GM12878 (cell line): ENCODE measurements at regions not wholly inside any gene's neighbourhood (a gene's known extent, or its start where the extent isn't known, plus 50 kb on each side); places are given as distances from the start of the nearest gene placed in this dataset.

Experiments
- ATAC-seq: fragments of 200-7000 bp; cut with Tn5 transposase; 3 replicates; pipeline ENCODE4 v1.9.1; 2020; ENCODE audit warnings: mild to moderate bottlenecking, moderate library complexity
- BruUV-seq: library from RNA; stranded (reverse); fragments of 400-500 nt; replicated peaks from 2 replicates; lab custom pipeline; 2021; lab: Mats Ljungman, UMichigan
- CTCF ChIA-PET: fragments of 300-600 bp; sonication (Branson Sonifier 250); formaldehyde crosslinking; extraction: SDS; loops from one replicate; lab custom pipeline; 2021; ENCODE audit warnings: inconsistent platforms; lab: Yijun Ruan, JAX
- POLR2A ChIA-PET: fragments of 350-600 bp; formaldehyde crosslinking; extraction: SDS; loops from one replicate; lab custom pipeline; 2021; ENCODE audit warnings: inconsistent platforms; lab: Charles Lee
- RAD21 ChIA-PET: fragments of 300-600 bp; sonication (Branson Sonifier 250); formaldehyde crosslinking; loops from one replicate; lab custom pipeline; 2023; ENCODE audit warnings: antibody characterized with exemption; ENCODE audit not compliant: unreplicated experiment; lab: Charles Lee
- SMC1A ChIA-PET: fragments of 300-600 bp; sonication (Branson Sonifier 250); formaldehyde crosslinking; loops from one replicate; lab custom pipeline; 2023; ENCODE audit not compliant: unreplicated experiment, uncharacterized antibody; lab: Charles Lee
- DNase-seq: peaks from one replicate; pipeline ENCODE4 v3.0.0-alpha.2; 2011; ENCODE audit warnings: low read depth, low spot score
- FAIRE-seq: peaks from 3 replicates; lab custom pipeline; 2011; peaks lifted over from hg19 to GRCh38; lab: Jason Lieb, UNC
- H2AFZ ChIP-seq: 2 replicates; pipeline ENCODE4 v1.6.0; 2011; ENCODE audit warnings: low read depth, low read length, control low read depth; ENCODE audit not compliant: control insufficient read depth
- H3K27ac ChIP-seq: 2 replicates; pipeline ENCODE4 v1.5.1; 2011; ENCODE audit warnings: control low read depth; ENCODE audit not compliant: control insufficient read depth, insufficient read depth
- H3K27me3 ChIP-seq, 2 experiments: replicated peaks in 1 of 2; 2 replicates each; pipeline versions ENCODE4 v1.6.0 to v1.6.1; 2011; ENCODE audit warnings: low read length in 1 of 2; ENCODE audit not compliant: control insufficient read depth in 2 of 2, insufficient read depth in 2 of 2
- H3K36me3 ChIP-seq, 2 experiments: 2 replicates each; pipeline ENCODE4 v1.5.1; 2011; ENCODE audit warnings: low read length in 1 of 2; ENCODE audit not compliant: control insufficient read depth in 2 of 2, insufficient read depth in 2 of 2
- H3K4me1 ChIP-seq: 2 replicates; pipeline ENCODE4 v1.6.1; 2011; ENCODE audit warnings: mild to moderate bottlenecking, low read length, moderate library complexity, mixed read lengths; ENCODE audit not compliant: control insufficient read depth, insufficient read depth
- H3K4me2 ChIP-seq: 2 replicates; pipeline ENCODE4 v1.6.0; 2011; ENCODE audit warnings: control low read depth; ENCODE audit not compliant: control insufficient read depth, insufficient read depth
- H3K4me3 ChIP-seq: fragments of 200-600 bp; sonication (generic); 2 replicates; pipeline ENCODE4 v1.5.1; 2016
- H3K79me2 ChIP-seq: 2 replicates; pipeline ENCODE4 v1.6.0; 2011; ENCODE audit warnings: low read length; ENCODE audit not compliant: control insufficient read depth, insufficient read depth
- H3K9ac ChIP-seq: 2 replicates; pipeline ENCODE4 v1.8.0; 2011; ENCODE audit warnings: low read length, control low read depth, mixed read lengths; ENCODE audit not compliant: control insufficient read depth, insufficient read depth
- H3K9me3 ChIP-seq: replicated peaks from 3 replicates; pipeline ENCODE4 v1.5.1; 2011; ENCODE audit warnings: mild to moderate bottlenecking, low read length; ENCODE audit not compliant: control insufficient read depth, insufficient read depth
- H4K20me1 ChIP-seq: 2 replicates; pipeline ENCODE4 v1.6.0; 2011; ENCODE audit not compliant: control insufficient read depth, insufficient read depth
- BHLHE40 ChIP-seq, 2 experiments: fragments of 450-650 bp in 1 of 2; IDR thresholded peaks; 2 replicates each; pipeline ENCODE4 v1.6.1; 2011 to 2017; ENCODE audit warnings: low read depth in 2 of 2, borderline replicate concordance in 1 of 2, improper control_type of control experiment in 1 of 2, low read length in 1 of 2, mild to moderate bottlenecking in 1 of 2
- CHD1 ChIP-seq: IDR thresholded peaks from 2 replicates; pipeline ENCODE4 v1.6.1; 2012; ENCODE audit warnings: low read depth, low read length, improper control_type of control experiment
- CHD2 ChIP-seq: IDR thresholded peaks from 2 replicates; pipeline ENCODE4 v1.6.1; 2011; ENCODE audit warnings: low read depth, low read length, improper control_type of control experiment, borderline replicate concordance
- FOS ChIP-seq: IDR thresholded peaks from 3 replicates; pipeline ENCODE4 v1.6.1; 2011; ENCODE audit warnings: borderline replicate concordance; ENCODE audit not compliant: insufficient read length; ENCODE audit errors: extremely low read depth
- GABPA ChIP-seq: IDR thresholded peaks from 2 replicates; pipeline ENCODE4 v1.6.1; 2014; ENCODE audit warnings: antibody characterized with exemption, low read depth, mild to moderate bottlenecking, inconsistent platforms
- GATAD2B ChIP-seq: fragments of 450-650 bp; conservative IDR thresholded peaks from 2 replicates; pipeline ENCODE4 v1.6.1; 2017; ENCODE audit warnings: low read depth, mild to moderate bottlenecking, moderate library complexity
- IKZF2 ChIP-seq, 2 experiments: fragments of 450-650 bp; IDR thresholded peaks; 2 replicates each; pipeline ENCODE4 v1.6.1; 2017; ENCODE audit warnings: mild to moderate bottlenecking in 2 of 2, moderate library complexity in 2 of 2
- MTA2 ChIP-seq: fragments of 450-650 bp; IDR thresholded peaks from 2 replicates; pipeline ENCODE4 v1.6.1; 2016; ENCODE audit warnings: low read depth, mild to moderate bottlenecking, moderate library complexity
- PBX3 ChIP-seq: IDR thresholded peaks from 2 replicates; pipeline ENCODE4 v1.6.1; 2011; ENCODE audit warnings: mild to moderate bottlenecking, low read depth, low read length, moderate library complexity; ENCODE audit not compliant: insufficient replicate concordance
- POU2F2 ChIP-seq: IDR thresholded peaks from 3 replicates; pipeline ENCODE4 v1.6.1; 2011; ENCODE audit warnings: low read depth, mild to moderate bottlenecking, low read length, borderline replicate concordance
- SIX5 ChIP-seq: IDR thresholded peaks from 2 replicates; pipeline ENCODE4 v1.6.1; 2011; ENCODE audit warnings: mild to moderate bottlenecking, low read depth, low read length, moderate library complexity; ENCODE audit not compliant: severe bottlenecking
- SMAD5 ChIP-seq: IDR thresholded peaks from 2 replicates; pipeline ENCODE4 v1.6.1; 2016; ENCODE audit warnings: antibody characterized with exemption, low read depth
- SPI1 ChIP-seq: IDR thresholded peaks from 2 replicates; pipeline ENCODE4 v1.6.1; 2011; ENCODE audit warnings: low read depth, mild to moderate bottlenecking, low read length, moderate library complexity, borderline replicate concordance; ENCODE audit not compliant: insufficient read depth
- TARDBP ChIP-seq: IDR thresholded peaks from 2 replicates; pipeline ENCODE4 v1.6.1; 2016; ENCODE audit warnings: borderline replicate concordance
- TBL1XR1 ChIP-seq: IDR thresholded peaks from 2 replicates; pipeline ENCODE4 v1.6.1; 2012; ENCODE audit warnings: low read depth, low read length, improper control_type of control experiment
- WRNIP1 ChIP-seq: IDR thresholded peaks from 2 replicates; pipeline ENCODE4 v1.6.1; 2011; ENCODE audit warnings: low read depth, low read length, improper control_type of control experiment, borderline replicate concordance
- ZNF274 ChIP-seq: IDR thresholded peaks from one replicate; pipeline ENCODE4 v1.8.0; 2011; ENCODE audit not compliant: insufficient read length, insufficient read depth
- ZNF384 ChIP-seq: IDR thresholded peaks from 2 replicates; pipeline ENCODE4 v1.6.1; 2012; ENCODE audit warnings: low read depth, mild to moderate bottlenecking, low read length, improper control_type of control experiment, borderline replicate concordance
- WGBS: methylation state at CpG from one replicate; pipeline ENCODE4 v1.1.6; 2016; ENCODE audit warnings: low lambda C conversion rate; ENCODE audit not compliant: insufficient replicate concordance, insufficient coverage; ENCODE audit errors: missing lambda C conversion rate; 5-methylcytosine and 5-hydroxymethylcytosine counted together
- in situ Hi-C: fragments of 300-500 bp; cut with MboI; formaldehyde crosslinking; loops from 9 replicates; pipeline ENCODE4 v1.14.3; 2018; ENCODE audit warnings: mixed read lengths
- intact Hi-C: fragments of 100-400 bp; cut with micrococcal nuclease; formaldehyde crosslinking; loops from one replicate; pipeline ENCODE4 v1.14.2; 2022; ENCODE audit not compliant: unreplicated experiment

DNA sequence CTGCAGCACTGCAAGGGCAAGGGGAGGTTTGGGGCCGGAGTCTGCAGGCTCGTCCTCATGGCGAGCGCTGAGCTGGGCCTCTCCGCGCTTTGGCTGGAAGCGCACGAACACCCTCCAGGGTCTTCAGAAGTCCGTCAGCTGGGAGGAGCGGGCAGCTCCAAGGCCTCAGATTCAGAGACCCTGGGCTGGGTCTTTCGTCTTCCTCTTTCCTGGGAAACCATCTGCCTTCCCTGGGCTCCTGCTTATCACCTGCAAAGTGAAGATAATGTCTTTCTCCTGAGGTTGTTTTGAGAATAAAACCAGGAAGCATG is 525.6 kb downstream of the BRD1 start:
- WGBS, result 68% methylated on average over 11 of the region's 11 CpGs
- Histone ChIP-seq H3K9ac (no peak overlapping the region), H3K27ac (no peak overlapping the region), H3K4me2 (no peak overlapping the region), H2AFZ (no peak overlapping the region), H3K4me3 (no peak overlapping the region), H3K4me1 (no peaks in the 10 kb centered on the region), H3K36me3 (no peaks in the 10 kb centered on the region), H4K20me1 (no peaks in the 10 kb centered on the region), H3K27me3 (no peaks in the 10 kb centered on the region), H3K9me3 (no peaks in the 10 kb centered on the region; the same call in 2 of the 3 replicates), H3K79me2 (no peaks in the 10 kb centered on the region)
- no peak for FAIRE-seq
- SMC1A ChIA-PET, result no interaction called here
- CTCF ChIA-PET, result no interaction called here
- TF ChIP-seq PBX3 (no peak), GATAD2B (no peak), SMAD5 (no peak), TARDBP (no peak)
- intact Hi-C loops (no loop called here), in situ Hi-C loops (no loop called here)
- BruUV-seq, result no TSS peak
- RAD21 ChIA-PET, result no interaction called here
- no peak for ATAC-seq
- POLR2A ChIA-PET, result no interaction called here
- no peak for DNase-seq

GRCh38 chr22:49301398-49302149 is 526.1 kb downstream of the BRD1 start:
- Histone ChIP-seq H3K27ac (no peak overlapping the region), H3K9ac (no peak overlapping the region), H3K36me3 (no peaks in the 10 kb centered on the region), H3K79me2 (no peaks in the 10 kb centered on the region), H2AFZ (no peak overlapping the region), H4K20me1 (no peaks in the 10 kb centered on the region), H3K4me1 (no peaks in the 10 kb centered on the region), H3K9me3 (no peaks in the 10 kb centered on the region; the same call in 2 of the 3 replicates), H3K27me3 (no peaks in the 10 kb centered on the region), H3K4me2 (no peak overlapping the region), H3K4me3 (no peak overlapping the region)
- POLR2A ChIA-PET, result no interaction called here
- FAIRE-seq, result no peak
- in situ Hi-C loops (no loop called here), intact Hi-C loops (no loop called here)
- SMC1A ChIA-PET, result no interaction called here
- CTCF ChIA-PET, result no interaction called here
- no TSS peak for BruUV-seq
- 54% methylated on average over 37 of the region's 37 CpGs for WGBS
- DNase-seq, result no peak
- no peak for ATAC-seq
- RAD21 ChIA-PET, result no interaction called here
- no peak for TF ChIP-seq BHLHE40 (IDR thresholded peaks at IDR 0.05; ENCODE audit: borderline replicate concordance in 1 of 2, low read depth in 2 of 2, low read length in 1 of 2)
- no peak for TF ChIP-seq FOS
- TF ChIP-seq SPI1, result no peak
- no peak for TF ChIP-seq IKZF2 (IDR thresholded peaks at IDR 0.05)
- TF ChIP-seq ZNF384, result no peak
- TF ChIP-seq MTA2, result no peak
- TF ChIP-seq WRNIP1, result no peak
- no peak for TF ChIP-seq GABPA
- TF ChIP-seq POU2F2, result no peak
- TF ChIP-seq ZNF274, result no peak
- no peak for TF ChIP-seq CHD2
- no peak for TF ChIP-seq CHD1
- no peak for TF ChIP-seq TBL1XR1
- TF ChIP-seq SIX5, result no peak
